ENCODE measurements at regions not wholly inside any gene's neighbourhood (a gene's known extent, or its start where the extent isn't known, plus 50 kb on each side); places are given as distances from the start of the nearest gene placed in this dataset.
A peak's percentile ranks its signal among the peaks of the same experiment; 100 is the strongest.

DNA sequence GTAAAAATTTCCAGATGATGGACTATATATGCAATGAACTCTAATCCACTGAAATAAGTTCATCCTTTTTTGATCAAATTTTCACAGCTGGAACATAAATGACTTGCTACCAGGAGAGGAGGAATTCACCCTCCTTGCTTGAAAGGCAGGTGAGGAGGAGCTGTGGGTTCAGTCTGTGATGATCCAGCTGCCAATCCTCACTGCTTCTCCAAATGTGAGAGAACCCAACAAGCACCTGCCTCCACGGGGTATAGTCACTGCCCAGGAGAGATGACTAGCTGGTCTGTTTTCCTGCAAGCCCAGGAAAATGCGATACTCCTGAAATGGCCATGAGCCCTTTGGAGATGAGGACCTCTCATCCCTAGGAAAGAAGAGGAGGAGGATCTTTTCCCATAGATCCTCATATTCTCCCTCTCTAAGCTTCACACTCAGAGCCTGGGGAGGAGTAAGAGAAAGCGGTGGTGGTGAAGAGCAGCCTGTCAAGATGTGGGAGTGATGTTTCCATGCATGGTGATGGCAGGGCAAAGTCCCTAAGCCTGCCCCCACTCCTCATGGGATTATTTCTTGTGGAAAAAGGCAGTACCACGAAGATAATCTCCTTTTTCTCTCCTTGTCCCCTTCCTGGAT lies 77.9 kb upstream of the USP47 start:
- in situ Hi-C loops (cut with HindIII; ENCODE audit: low pct_unique_long_range_greater_than_20kb, low sequenced_read_pairs) = no loop called here

DNA sequence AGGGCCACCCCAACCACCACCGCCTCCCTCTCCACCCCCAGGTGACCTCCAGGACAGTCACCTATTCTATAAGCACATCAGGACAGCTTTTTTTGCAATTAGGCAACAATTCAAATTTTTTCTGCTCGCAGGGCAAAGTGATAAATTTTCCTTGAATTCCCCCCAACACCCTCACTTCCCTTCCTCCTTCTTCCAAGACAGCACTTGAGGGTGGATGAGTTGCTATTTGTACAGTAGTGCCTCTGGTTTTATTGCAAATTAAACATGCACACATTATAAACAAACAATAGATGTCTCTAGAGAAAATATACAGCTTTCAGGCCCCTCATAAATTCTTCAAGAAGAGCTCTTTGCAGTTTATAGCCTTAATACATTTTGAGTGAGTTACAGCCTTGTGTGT lies 80.9 kb upstream of the USP47 start:
- in situ Hi-C loops (cut with HindIII; ENCODE audit: low pct_unique_long_range_greater_than_20kb, low sequenced_read_pairs) = no loop called here
- DNase-seq (ENCODE audit: low read depth, low spot score) = no peak

More for the DNA sequence above, 77.9 kb upstream of the USP47 start:
- DNase-seq (ENCODE audit: low read depth, low spot score) = no peak

DNA sequence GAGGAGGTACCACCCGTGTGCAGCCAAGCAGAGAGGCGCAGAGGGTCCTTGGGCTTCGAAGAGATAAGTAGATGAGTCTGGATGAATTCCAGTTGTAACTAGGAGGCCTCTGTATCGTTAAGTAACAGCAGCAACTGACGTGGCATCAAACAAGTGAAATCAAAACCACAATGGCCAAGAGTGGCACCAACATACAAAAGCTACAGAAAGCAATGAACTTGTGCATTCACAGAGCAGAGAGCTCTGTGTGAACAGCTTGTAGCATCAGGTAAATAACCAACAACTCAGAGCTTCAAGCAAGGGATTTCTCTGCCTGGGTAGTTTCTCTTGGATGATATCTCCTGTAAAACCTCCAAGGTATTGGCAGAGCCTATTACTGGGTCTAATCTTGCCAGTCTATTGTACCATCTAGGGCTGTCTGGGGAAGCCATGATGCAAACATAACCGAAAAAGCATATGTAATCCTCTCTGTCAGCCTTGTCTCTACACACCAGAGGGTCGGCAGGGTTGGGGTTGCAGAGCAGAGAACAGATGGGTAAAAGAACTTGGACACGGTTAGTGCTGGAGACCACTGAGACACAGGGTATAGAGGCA lies 83.1 kb upstream of the USP47 start:
- no peak for DNase-seq (ENCODE audit: low read depth, low spot score)
- in situ Hi-C loops (cut with HindIII; ENCODE audit: low pct_unique_long_range_greater_than_20kb, low sequenced_read_pairs) = no loop called here

DNA sequence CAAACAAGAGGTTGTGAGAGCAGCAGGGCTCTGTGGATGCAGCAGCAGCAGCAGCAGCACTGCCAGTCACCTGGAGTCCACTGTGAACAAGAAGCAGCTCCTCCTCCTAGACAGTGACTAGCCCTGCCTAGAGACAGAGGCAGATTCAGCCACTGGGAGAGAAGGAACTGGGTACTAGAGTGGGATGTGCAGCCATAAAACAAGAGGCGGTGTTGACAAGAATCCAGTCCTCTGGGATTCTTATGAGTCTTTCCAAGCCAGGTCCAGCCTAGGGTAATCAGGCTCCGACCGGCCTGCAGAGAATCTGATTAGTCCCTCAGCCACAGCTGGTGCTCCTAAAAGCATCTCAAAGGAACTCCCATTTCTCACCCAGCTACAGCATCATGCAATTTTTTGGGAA lies 83.9 kb upstream of the USP47 start:
- in situ Hi-C loops (cut with HindIII; ENCODE audit: low pct_unique_long_range_greater_than_20kb, low sequenced_read_pairs) = no loop called here
- no peak for DNase-seq (ENCODE audit: low read depth, low spot score)

DNA sequence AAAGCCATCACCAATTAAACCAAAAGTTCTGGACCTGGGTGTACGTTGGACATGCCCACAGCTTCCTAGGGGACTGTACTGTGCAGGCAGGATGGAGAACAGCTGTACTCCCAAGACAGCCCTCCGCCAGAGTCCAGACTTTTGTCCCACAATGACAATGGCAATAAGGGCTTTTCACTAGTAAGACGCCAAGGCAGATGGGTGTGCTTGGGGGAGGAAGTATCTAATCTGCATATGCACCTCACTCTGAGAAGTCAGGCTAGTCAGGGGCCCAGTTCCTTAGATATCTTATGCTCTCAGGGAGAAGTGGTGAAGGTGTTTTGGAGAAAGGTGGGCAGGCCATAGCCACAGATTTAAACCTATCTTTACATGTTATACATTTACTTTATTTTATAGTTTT lies 85.1 kb upstream of the USP47 start:
- in situ Hi-C loops (cut with HindIII; ENCODE audit: low pct_unique_long_range_greater_than_20kb, low sequenced_read_pairs) = no loop called here
- DNase-seq (ENCODE audit: low read depth, low spot score) = no peak

DNA sequence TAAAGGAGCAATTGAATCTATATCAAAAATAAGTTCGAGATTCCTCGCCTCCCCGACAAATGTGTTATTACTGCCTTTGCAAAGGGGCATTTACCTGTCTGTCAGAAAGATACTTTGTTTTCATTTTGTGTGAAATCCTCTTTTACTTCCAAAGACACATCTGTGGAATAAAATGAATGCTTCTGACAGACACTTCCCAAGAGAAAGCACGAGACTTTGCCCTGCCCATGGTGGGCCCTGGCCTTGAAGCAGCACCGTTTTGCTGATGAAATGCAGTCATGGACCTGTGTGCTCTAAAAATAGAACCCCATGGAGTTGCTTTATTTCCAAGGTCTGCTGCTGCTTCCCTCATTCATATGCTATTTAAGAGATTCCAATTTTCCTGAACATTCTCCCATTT lies 85.9 kb upstream of the USP47 start:
- no peak for DNase-seq (ENCODE audit: low read depth, low spot score)
- in situ Hi-C loops (cut with HindIII; ENCODE audit: low pct_unique_long_range_greater_than_20kb, low sequenced_read_pairs) = no loop called here

DNA sequence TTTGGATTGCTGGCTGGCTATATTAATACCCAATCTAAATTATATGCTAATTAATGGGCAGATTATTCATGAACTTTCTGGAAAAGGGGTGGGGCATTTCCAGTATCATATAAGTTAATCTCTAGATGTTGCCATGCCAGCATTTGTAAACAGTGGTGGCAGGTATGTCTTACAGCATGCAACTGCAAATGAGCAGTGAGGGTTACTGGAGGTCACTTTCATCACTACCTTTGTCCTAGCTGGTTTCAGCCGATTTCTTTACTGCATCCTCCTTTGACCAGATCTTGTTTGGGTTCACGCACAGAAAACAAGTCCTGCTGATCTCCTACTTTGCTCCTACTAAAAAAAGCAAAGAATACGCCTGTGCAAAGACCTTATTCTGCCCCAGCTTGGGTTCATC lies 89.1 kb upstream of the USP47 start:
- no peak for DNase-seq (ENCODE audit: low read depth, low spot score)
- in situ Hi-C loops (cut with HindIII; ENCODE audit: low pct_unique_long_range_greater_than_20kb, low sequenced_read_pairs) = no loop called here

DNA sequence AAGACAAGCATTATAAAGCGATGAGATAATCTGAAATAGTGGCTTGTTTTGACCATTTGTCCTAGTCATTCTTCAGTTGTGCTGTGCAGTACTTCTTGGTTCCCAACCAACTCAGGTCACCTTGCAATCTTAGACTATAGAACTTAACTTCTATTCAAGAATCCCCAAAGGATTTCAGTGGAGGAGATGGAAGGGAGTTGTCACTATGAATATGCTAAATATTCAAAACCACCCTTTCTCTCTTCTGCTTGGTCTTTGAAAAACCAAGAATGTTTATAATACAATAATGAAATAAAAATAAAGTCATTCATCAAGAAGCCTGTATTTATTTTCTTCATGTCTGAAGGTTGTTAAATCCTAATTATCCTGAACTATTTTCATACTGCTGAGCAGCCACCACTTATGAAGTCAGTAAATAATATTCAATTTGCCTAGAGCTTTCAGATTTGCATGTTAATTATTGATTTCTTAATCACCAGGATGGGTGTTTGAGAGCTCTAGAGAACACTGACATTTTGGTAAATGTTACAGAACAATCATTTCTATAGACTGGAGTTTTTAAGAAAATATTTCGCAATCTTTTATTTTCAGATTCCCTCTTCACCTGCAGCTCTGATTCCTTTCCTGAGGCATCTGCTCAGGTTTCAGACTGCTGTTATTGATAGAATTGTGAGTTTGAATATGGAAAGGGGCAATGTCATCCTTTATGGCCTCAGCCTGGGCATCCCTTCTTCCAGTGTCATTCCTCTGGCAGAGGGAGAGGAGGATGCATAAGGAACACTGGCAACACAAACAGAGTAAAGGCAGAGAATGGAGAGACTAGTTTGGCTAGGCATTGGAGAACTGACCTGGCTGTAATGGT lies 91.5 kb upstream of the USP47 start:
- DNase-seq (ENCODE audit: low read depth, low spot score) = no peak
- in situ Hi-C loops (cut with HindIII; ENCODE audit: low pct_unique_long_range_greater_than_20kb, low sequenced_read_pairs) = no loop called here

DNA sequence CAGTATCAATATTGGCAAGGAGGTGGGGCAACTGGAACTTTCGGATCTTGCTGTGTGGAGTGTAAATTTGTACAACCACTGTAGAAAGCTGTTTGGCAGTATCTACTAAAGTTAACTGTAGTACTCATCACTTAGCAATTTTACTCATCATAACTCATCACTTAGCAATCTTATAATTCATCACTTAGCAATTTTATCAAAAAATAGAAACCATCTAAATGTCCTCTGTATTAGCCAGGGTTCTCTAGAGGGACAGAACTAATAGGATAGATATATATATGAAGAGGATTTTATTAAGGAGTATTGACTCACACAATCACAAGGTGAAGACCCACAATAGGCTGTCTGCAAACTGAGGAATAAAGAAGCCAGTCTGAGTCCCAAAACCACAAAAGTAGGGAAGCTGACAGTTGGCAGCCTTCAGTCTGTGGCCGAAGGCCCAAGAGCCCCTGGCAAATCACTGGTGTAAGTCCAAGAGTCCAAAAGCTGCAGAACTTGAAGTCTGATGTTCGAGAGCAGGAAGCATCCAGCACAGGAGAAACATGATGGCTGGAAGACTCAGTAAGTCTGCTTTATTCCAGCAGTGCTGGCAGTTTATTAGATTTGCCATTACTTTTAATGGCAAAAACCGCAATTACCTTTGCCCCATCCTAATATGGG lies 92.9 kb upstream of the USP47 start:
- DNase-seq (ENCODE audit: low read depth, low spot score) = no peak
- in situ Hi-C loops (cut with HindIII; ENCODE audit: low pct_unique_long_range_greater_than_20kb, low sequenced_read_pairs) = no loop called here

DNA sequence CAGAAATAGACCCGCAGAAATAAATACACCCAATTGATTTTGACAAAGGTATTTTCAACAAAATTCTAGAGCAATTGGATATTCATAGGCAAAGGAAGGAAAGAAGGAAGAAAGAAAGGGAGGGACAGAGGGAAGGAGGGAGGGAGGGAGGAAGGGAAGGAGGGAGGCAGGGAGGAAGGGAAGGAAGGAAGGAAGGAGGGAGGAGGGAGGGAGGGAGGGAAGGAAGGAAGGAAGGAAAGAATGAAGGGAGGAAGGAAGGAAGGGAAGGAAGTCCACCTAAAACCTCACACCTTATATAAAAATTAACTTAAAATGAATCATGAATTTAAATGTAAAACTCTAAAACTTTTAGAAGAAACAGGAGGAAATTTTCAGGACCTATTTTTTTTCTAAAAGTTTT lies 94.2 kb upstream of the USP47 start:
- in situ Hi-C loops (cut with HindIII; ENCODE audit: low pct_unique_long_range_greater_than_20kb, low sequenced_read_pairs) = no loop called here
- DNase-seq (ENCODE audit: low read depth, low spot score) = no peak

DNA sequence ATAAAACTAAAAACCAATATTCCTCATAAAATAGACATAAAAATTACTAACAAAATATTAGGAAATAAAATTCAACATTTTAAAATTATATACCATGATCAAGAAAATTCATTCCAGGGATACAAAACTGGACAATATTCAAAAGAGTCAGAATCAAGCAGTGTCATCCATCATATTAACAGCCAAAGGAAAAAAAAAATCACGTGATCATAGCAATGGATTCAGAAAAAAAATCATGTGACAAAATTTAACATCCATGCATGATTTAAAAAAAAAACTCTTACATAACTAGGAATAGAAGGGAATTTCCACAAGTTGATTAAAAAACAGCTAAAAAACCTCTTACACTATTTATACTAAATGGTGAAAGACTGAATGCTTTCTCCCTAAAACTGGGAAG lies 95.3 kb upstream of the USP47 start:
- DNase-seq (ENCODE audit: low read depth, low spot score) = no peak
- in situ Hi-C loops (cut with HindIII; ENCODE audit: low pct_unique_long_range_greater_than_20kb, low sequenced_read_pairs) = no loop called here

DNA sequence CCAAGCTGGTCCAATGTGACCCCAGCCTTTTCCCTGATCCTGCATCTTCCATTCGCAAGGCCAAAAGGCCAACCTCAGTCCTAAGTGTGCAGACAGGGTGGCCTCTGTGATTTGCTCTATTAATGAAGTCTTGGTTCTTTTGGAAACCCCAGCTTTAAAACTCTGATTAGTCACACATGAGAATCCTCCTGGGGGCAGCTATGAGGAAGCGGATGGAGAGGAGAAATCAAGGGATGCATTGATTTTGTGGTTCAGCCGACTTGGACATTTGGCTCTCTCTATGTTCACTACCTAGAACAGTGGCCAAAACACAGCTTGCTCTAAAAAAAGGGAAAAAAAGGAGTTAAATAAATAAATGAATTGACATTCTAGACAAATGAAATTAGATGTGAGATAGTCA lies 98.6 kb upstream of the USP47 start:
- in situ Hi-C loops (cut with HindIII; ENCODE audit: low pct_unique_long_range_greater_than_20kb, low sequenced_read_pairs) = no loop called here
- DNase-seq (ENCODE audit: low read depth, low spot score) = peak; percentile 70

DNA sequence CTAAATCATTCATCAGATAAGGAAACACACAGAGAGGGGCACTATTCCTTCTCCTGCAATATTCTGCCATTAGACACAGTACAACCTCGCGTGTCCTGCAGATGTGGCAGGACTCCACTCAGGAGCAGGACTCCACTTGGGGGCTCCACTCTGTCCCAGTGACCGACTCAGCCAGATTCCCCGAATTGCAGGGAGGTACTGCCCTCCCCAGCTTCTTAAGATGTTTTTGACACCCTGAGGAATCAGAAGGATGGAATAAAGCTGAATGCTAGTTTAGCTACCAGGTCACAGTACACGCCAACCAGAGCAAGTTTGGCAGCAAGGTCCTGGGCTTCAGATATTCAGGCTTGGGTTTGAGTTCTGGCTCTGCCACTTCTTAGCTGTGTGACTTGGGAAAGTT lies 99.3 kb upstream of the USP47 start:
- no peak for DNase-seq (ENCODE audit: low read depth, low spot score)
- in situ Hi-C loops (cut with HindIII; ENCODE audit: low pct_unique_long_range_greater_than_20kb, low sequenced_read_pairs) = no loop called here

DNA sequence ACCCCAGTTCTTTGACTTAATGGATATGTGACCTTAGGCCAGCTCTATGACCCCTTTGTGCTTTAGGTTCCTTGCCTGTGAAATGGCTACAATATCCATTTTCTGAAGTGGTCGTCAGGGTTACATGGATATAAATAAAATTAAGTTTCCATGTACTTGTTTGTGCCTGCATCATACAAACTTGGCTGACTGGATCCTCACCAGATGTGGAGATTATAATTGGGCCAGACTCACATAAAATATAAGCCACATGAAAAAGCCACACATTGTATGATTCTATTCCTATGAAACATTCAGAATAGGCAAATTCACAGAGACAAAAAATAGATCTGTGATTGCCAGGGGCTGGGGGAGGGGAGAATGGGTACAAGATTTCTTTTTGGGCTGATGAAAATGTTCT lies 100.9 kb upstream of the USP47 start:
- in situ Hi-C loops (cut with HindIII; ENCODE audit: low pct_unique_long_range_greater_than_20kb, low sequenced_read_pairs) = no loop called here
- no peak for DNase-seq (ENCODE audit: low read depth, low spot score)

DNA sequence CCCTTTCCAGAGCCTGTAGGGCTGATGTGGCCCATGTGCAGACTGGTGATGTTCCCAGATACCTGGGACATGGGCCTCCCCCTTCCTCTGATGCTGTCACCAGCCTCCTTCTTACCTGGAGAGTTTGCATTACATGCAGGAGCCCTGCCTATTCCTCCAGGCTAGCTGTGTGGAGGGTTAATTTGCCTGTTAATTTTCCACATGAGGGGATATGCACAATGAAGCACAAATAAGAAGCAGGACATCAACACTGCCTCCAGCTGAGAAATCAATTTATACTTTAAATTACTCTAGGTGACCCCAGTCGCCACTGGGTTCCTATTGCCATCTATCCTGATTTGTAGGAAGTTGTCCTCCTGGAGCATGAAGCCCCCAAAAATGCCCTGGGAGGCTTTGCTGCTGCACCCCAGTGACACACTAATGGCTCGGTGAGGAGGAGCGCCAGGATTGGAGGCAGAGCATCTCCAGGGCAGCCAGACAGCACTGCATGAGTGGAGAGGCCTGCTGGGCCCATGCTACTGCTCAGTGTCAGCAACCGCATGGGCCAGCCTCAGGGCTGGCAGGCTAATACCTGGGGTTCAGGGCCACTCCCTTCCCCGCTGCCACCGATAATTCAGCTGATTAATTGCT lies 101.6 kb upstream of the USP47 start:
- DNase-seq (ENCODE audit: low read depth, low spot score) = no peak
- in situ Hi-C loops (cut with HindIII; ENCODE audit: low pct_unique_long_range_greater_than_20kb, low sequenced_read_pairs) = no loop called here

DNA sequence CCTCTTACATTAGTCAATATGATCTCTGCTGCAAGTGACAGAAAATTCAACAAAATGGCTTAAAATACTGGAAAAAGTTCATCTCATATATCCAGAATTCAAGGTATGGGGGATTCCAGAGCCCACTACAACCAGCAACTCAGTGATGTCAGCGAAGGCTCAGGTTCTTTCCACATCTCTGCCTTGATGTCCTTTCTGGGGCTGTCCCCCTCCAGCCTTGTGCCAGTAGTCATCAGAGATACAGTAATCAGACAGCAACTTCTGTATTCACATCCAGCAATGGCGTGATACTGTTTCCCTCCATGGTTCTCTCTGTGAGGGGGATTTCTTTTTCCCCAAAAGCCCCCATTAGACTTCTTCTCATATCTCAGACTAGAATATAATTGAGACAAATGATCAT lies 103.4 kb upstream of the USP47 start:
- in situ Hi-C loops (cut with HindIII; ENCODE audit: low pct_unique_long_range_greater_than_20kb, low sequenced_read_pairs) = no loop called here
- DNase-seq (ENCODE audit: low read depth, low spot score) = no peak

DNA sequence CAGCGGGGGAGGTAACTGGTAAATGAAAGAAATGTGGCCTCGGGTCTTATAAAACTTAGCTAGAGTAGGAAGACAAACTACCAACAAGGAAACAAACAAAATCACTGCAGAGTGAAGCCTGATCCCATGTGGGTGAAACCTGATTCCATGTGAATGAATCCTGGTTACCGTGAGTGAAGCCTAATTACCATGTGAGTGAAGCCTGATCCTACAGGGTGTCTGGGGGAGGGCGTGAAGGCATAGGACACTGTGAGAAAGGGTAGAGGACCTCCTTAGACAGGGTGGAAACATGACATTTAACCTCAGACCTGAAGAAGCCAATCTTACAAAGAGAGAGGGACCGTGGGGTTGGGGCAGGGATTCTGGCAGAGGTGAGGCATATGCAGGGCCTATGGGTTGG lies 106.2 kb upstream of the USP47 start:
- in situ Hi-C loops (cut with HindIII; ENCODE audit: low pct_unique_long_range_greater_than_20kb, low sequenced_read_pairs) = no loop called here
- DNase-seq (ENCODE audit: low read depth, low spot score) = no peak

DNA sequence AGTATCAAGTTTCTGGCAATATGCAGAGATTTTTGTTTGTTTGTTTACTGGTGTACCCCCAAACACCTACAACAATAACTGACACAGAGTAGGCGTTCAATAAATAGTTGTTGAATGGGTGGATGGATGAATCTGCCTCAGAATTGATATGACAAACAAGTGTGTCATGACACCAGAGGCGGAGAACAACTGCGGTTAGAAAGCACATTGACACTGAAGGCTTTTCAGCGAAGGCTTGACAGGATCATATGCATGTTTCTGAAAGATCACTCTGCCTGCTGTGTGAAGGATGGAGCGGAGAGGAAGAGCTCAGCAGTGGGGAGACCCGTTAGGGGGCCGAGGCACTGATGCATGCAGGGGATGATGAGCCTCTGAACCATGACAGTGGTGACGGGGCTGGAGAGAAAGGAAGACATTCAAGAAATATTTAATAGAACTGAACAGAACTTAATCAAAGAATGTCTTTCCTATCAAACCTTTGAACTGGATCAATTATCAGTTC lies 108.5 kb upstream of the USP47 start:
- no peak for DNase-seq (ENCODE audit: low read depth, low spot score)
- in situ Hi-C loops (cut with HindIII; ENCODE audit: low pct_unique_long_range_greater_than_20kb, low sequenced_read_pairs) = no loop called here

Measured in SK-MEL-5 (cell line).